DOHH2 (cell line): ENCODE measurements at regions not wholly inside any gene's neighbourhood (a gene's known extent, or its start where the extent isn't known, plus 50 kb on each side); places are given as distances from the start of the nearest gene placed in this dataset.
A peak's percentile ranks its signal among the peaks of the same experiment; 100 is the strongest.

ENCODE experiments used
- H3F3A ChIP-seq: fragments of 200-600 bp; sonication (generic), shearing (Covaris generic); 2 replicates; pipeline ENCODE4 v1.6.0; 2016; ENCODE audit warnings: antibody characterized with exemption, mild to moderate bottlenecking; ENCODE audit not compliant: control insufficient read depth, insufficient read depth
- H3K27ac ChIP-seq: fragments of 200-600 bp; sonication (generic); 2 replicates; pipeline ENCODE4 v1.5.1; 2014; ENCODE audit warnings: low read depth, mild to moderate bottlenecking, low read length, moderate library complexity
- H3K27me3 ChIP-seq: fragments of 200-600 bp; sonication (generic); 2 replicates; pipeline ENCODE4 v1.6.1; 2014; ENCODE audit warnings: mild to moderate bottlenecking, low read length, mixed read lengths; ENCODE audit not compliant: control insufficient read depth
- H3K36me3 ChIP-seq: fragments of 200-600 bp; sonication (generic); 2 replicates; pipeline ENCODE4 v1.6.1; 2014; ENCODE audit warnings: mild to moderate bottlenecking, low read length, moderate library complexity, mixed read lengths; ENCODE audit not compliant: control insufficient read depth
- H3K4me1 ChIP-seq: fragments of 200-600 bp; sonication (generic); 2 replicates; pipeline ENCODE4 v1.6.1; 2014; ENCODE audit warnings: mild to moderate bottlenecking, low read length, mixed read lengths; ENCODE audit not compliant: control insufficient read depth
- H3K4me2 ChIP-seq: fragments of 200-600 bp; sonication (generic); 2 replicates; pipeline ENCODE4 v1.6.0; 2014; ENCODE audit warnings: mild to moderate bottlenecking, low read length, moderate library complexity
- H3K4me3 ChIP-seq: fragments of 200-600 bp; sonication (generic); 2 replicates; pipeline ENCODE4 v1.5.1; 2014; ENCODE audit warnings: mild to moderate bottlenecking, low read length, mixed read lengths
- H3K79me2 ChIP-seq: fragments of 200-600 bp; sonication (generic); 2 replicates; pipeline ENCODE4 v1.6.1; 2014; ENCODE audit warnings: mild to moderate bottlenecking, low read length, mixed read lengths; ENCODE audit not compliant: control insufficient read depth
- H3K9me2 ChIP-seq: fragments of 200-600 bp; sonication (generic); replicated peaks from 2 replicates; pipeline ENCODE4 v1.6.1; 2014; ENCODE audit warnings: mild to moderate bottlenecking, low read length, mixed read lengths; ENCODE audit not compliant: control insufficient read depth
- H3K9me3 ChIP-seq: fragments of 200-600 bp; sonication (generic); 2 replicates; pipeline ENCODE4 v1.6.1; 2014; ENCODE audit warnings: antibody characterized with exemption, low read length, mixed read lengths; ENCODE audit not compliant: control insufficient read depth, insufficient read depth
- H4K20me1 ChIP-seq: fragments of 200-600 bp; sonication (generic); 2 replicates; pipeline ENCODE4 v1.6.0; 2014; ENCODE audit warnings: low read depth, mild to moderate bottlenecking, antibody characterized with exemption, low read length, moderate library complexity; ENCODE audit not compliant: control insufficient read depth, insufficient read depth
- EZH2phosphoT487 ChIP-seq: fragments of 200-600 bp; sonication (generic); IDR thresholded peaks from 2 replicates; pipeline ENCODE4 v1.6.1; 2017; ENCODE audit warnings: borderline replicate concordance, mild to moderate bottlenecking, antibody characterized with exemption, low read length, moderate library complexity, mixed read lengths
- TF ChIP-seq, protein P1 (sequence below): fragments of 200-600 bp; sonication (generic); IDR thresholded peaks from one replicate; pipeline ENCODE4 v1.5.1; 2014; ENCODE audit warnings: antibody characterized with exemption, mild to moderate bottlenecking, low read depth, low read length; ENCODE audit not compliant: poor library complexity, severe bottlenecking

- TF ChIP-seq, protein P1, sequence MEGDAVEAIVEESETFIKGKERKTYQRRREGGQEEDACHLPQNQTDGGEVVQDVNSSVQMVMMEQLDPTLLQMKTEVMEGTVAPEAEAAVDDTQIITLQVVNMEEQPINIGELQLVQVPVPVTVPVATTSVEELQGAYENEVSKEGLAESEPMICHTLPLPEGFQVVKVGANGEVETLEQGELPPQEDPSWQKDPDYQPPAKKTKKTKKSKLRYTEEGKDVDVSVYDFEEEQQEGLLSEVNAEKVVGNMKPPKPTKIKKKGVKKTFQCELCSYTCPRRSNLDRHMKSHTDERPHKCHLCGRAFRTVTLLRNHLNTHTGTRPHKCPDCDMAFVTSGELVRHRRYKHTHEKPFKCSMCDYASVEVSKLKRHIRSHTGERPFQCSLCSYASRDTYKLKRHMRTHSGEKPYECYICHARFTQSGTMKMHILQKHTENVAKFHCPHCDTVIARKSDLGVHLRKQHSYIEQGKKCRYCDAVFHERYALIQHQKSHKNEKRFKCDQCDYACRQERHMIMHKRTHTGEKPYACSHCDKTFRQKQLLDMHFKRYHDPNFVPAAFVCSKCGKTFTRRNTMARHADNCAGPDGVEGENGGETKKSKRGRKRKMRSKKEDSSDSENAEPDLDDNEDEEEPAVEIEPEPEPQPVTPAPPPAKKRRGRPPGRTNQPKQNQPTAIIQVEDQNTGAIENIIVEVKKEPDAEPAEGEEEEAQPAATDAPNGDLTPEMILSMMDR: no peak
- no peak for TF ChIP-seq EZH2phosphoT487
- no peaks in the 10 kb centered on the region for H3K79me2 ChIP-seq
Measured at GRCh38 chr11:10935015-10935559, 77.2 kb upstream of the ZBED5 start.

GRCh38 chr11:10934293-10934860 lies 76.5 kb upstream of the ZBED5 start:
- no peaks in the 10 kb centered on the region for H4K20me1 ChIP-seq
- no peaks in the 10 kb centered on the region for H3K9me3 ChIP-seq
- H3K4me2 ChIP-seq: peak overlapping the region; percentile 96
- H3K27me3 ChIP-seq: peaks cover 33% of the 10 kb centered on the region
- no peaks in the 10 kb centered on the region for H3F3A ChIP-seq
- peaks cover 12% of the 10 kb centered on the region for H3K4me1 ChIP-seq
- TF ChIP-seq EZH2phosphoT487: no peak
- TF ChIP-seq, protein P1: no peak
- H3K79me2 ChIP-seq: no peaks in the 10 kb centered on the region
- H3K4me3 ChIP-seq: peak overlapping the region; percentile 74
- no peaks in the 10 kb centered on the region for H3K36me3 ChIP-seq
- no peak overlapping the region for H3K27ac ChIP-seq
- no peaks in the 10 kb centered on the region for H3K9me2 ChIP-seq

More at GRCh38 chr11:10935015-10935559, 77.2 kb upstream of the ZBED5 start:
- H3K36me3 ChIP-seq: no peaks in the 10 kb centered on the region
- peaks cover 32% of the 10 kb centered on the region for H3K27me3 ChIP-seq
- no peak overlapping the region for H3K4me2 ChIP-seq
- H3K9me3 ChIP-seq: no peaks in the 10 kb centered on the region
- H3K9me2 ChIP-seq: no peaks in the 10 kb centered on the region
- H4K20me1 ChIP-seq: no peaks in the 10 kb centered on the region
- no peak overlapping the region for H3K27ac ChIP-seq
- no peak overlapping the region for H3K4me3 ChIP-seq
- H3K4me1 ChIP-seq: peaks cover 12% of the 10 kb centered on the region
- H3F3A ChIP-seq: no peaks in the 10 kb centered on the region

DNA sequence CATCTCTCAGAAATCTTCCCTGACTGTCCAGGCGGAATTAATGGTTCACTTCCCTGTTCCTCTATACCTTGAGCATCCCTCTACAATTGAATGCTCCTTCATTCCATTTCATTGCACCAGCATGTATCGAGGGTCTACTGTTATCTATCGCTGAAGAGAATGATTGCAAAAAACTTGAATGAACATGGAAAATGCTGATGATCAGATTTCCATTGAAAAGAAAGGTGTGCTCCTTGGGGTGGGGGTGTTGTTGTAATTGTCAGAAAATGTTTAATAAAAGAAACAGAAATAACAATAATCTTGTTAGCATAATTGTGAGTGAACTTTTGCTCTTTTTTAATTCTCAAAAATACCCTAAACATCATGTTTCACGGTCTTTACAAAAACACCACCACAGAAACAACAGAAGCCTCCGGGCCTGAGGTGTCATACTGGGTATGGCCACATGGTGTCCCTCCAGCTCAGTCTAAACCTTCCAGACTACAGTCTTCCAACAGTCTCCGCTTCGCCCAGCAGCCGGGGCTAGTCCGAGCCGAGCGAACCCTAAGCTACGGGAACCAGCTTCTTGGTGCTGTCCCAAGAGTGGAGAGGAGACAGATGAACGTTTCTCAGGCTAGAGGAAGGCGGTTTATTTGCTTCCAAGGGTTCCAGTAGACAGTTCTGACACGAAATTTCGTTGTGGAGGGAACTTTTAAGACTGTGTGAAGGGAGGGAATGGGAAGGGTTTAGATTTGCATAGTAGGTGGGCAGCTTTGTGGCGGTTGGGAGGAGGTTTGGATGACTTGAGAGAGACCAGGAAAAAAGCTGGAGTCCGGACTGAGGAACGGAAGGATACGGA lies 75.8 kb upstream of the ZBED5 start:
- Histone ChIP-seq H3K4me1 (peaks cover 12% of the 10 kb centered on the region), H3K36me3 (no peaks in the 10 kb centered on the region), H4K20me1 (no peaks in the 10 kb centered on the region), H3K4me2 (peak overlapping the region; percentile 96), H3F3A (no peaks in the 10 kb centered on the region), H3K4me3 (peak overlapping the region; percentile 74), H3K9me3 (no peaks in the 10 kb centered on the region), H3K27ac (no peak overlapping the region), H3K9me2 (no peaks in the 10 kb centered on the region), H3K79me2 (no peaks in the 10 kb centered on the region), H3K27me3 (peaks cover 33% of the 10 kb centered on the region)
- TF ChIP-seq, protein P1: peak; percentile 91
- TF ChIP-seq EZH2phosphoT487: no peak
